Breast epithelium (tissue), 4 donors: ENCODE measurements at regions not wholly inside any gene's neighbourhood (a gene's known extent, or its start where the extent isn't known, plus 50 kb on each side); places are given as distances from the start of the nearest gene placed in this dataset.

Experiments used
- DNase-seq, 2 donors: peaks; one replicate each; pipeline ENCODE4 v3.0.0-alpha.2; 2019; ENCODE audit warnings: low spot score in 2 of 2
- H3K27ac ChIP-seq, 2 donors: fragments of 200-600 bp; sonication (generic) in 1 of 2; one replicate each; pipeline ENCODE4 v1.5.1; 2016 to 2019; ENCODE audit warnings: mild to moderate bottlenecking in 1 of 2
- H3K27me3 ChIP-seq, 2 donors: fragments of 200-600 bp; sonication (generic) in 1 of 2; one replicate each; pipeline versions ENCODE4 v1.5.1 to v1.6.0; 2017 to 2019; ENCODE audit warnings: control low read depth in 1 of 2, mild to moderate bottlenecking in 1 of 2
- H3K36me3 ChIP-seq: fragments of 200-600 bp; one replicate; pipeline ENCODE4 v1.5.1; 2019
- H3K4me1 ChIP-seq, 2 donors: fragments of 200-600 bp; sonication (generic); one replicate each; pipeline ENCODE4 v1.5.1; 2016 to 2019; ENCODE audit warnings: control low read depth in 1 of 2
- H3K4me3 ChIP-seq, 3 donors: fragments of 200-600 bp; sonication (generic); 1 replicate in 2 of 3; 2 replicates in 1 of 3; pipeline ENCODE4 v1.5.1; 2016 to 2019; ENCODE audit warnings: mild to moderate bottlenecking in 3 of 3, moderate library complexity in 2 of 3
- H3K9me3 ChIP-seq, 2 donors: fragments of 200-600 bp; sonication (generic) in 1 of 2; one replicate each; pipeline ENCODE4 v1.5.1; 2016 to 2019; ENCODE audit warnings: control low read depth in 1 of 2
- POLR2A ChIP-seq: fragments of 450-650 bp; IDR thresholded peaks from one replicate; pipeline ENCODE4 v1.6.1; 2016; ENCODE audit warnings: antibody characterized with exemption, mild to moderate bottlenecking, moderate library complexity
- POLR2AphosphoS5 ChIP-seq, 3 donors: sonication (generic); formaldehyde crosslinking; IDR thresholded peaks; one replicate each; pipeline ENCODE4 v1.6.1; 2017; ENCODE audit warnings: antibody characterized with exemption in 3 of 3
- intact Hi-C: fragments of 100-400 bp; cut with DNase I; formaldehyde crosslinking; loops from one replicate; pipeline ENCODE4 v1.15.1; 2023; ENCODE audit warnings: low total_unique reads
- TF ChIP-seq, protein P1 (sequence below), 3 donors: fragments of 450-650 bp; IDR thresholded peaks; one replicate each; pipeline ENCODE4 v1.5.1; 2016 to 2017; ENCODE audit warnings: antibody characterized with exemption in 3 of 3, mild to moderate bottlenecking in 3 of 3, moderate library complexity in 3 of 3

DNA sequence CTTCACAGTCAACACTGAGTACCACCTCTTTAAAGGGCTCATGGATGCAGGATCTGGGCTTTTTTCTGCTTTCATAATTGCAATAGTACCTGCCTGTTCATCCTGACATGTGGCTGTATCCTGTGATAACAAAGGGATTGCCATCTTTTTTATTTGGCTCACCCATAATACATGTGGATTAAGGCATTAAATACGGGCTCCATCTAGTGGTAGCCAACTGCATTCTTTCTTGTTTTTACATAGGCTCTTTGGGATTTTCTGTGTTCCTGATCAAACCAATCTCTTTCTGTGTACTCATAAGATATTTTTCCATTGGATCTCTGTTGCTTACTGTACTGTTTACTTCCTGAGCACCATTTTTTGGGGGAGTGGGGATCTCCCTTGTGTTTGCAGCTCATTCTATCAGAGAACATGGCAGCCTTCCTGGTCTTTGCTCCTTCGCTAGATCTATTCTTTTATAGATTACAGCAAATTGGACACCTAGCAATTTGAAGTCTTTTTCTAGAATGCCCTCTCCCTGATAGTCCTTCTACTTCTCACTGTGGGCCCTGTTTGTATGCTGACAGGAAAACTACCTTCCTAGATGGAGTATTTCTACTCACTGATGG is 723.4 kb upstream of the MDGA2 start:
- Histone ChIP-seq H3K36me3 (no peaks in the 10 kb centered on the region), H3K4me3 (no peak overlapping the region), H3K27me3 (no peaks in the 10 kb centered on the region), H3K4me1 (no peaks in the 10 kb centered on the region), H3K27ac (no peak overlapping the region), H3K9me3 (no peaks in the 10 kb centered on the region)
- intact Hi-C loops: no loop called here
- TF ChIP-seq POLR2AphosphoS5 (IDR thresholded peaks at IDR 0.05) (no peak), POLR2A (no peak)
- TF ChIP-seq, protein P1, sequence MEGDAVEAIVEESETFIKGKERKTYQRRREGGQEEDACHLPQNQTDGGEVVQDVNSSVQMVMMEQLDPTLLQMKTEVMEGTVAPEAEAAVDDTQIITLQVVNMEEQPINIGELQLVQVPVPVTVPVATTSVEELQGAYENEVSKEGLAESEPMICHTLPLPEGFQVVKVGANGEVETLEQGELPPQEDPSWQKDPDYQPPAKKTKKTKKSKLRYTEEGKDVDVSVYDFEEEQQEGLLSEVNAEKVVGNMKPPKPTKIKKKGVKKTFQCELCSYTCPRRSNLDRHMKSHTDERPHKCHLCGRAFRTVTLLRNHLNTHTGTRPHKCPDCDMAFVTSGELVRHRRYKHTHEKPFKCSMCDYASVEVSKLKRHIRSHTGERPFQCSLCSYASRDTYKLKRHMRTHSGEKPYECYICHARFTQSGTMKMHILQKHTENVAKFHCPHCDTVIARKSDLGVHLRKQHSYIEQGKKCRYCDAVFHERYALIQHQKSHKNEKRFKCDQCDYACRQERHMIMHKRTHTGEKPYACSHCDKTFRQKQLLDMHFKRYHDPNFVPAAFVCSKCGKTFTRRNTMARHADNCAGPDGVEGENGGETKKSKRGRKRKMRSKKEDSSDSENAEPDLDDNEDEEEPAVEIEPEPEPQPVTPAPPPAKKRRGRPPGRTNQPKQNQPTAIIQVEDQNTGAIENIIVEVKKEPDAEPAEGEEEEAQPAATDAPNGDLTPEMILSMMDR (IDR thresholded peaks at IDR 0.05): peak in 2 of 3 donors; percentile 36 to 58
- no peak for DNase-seq

DNA sequence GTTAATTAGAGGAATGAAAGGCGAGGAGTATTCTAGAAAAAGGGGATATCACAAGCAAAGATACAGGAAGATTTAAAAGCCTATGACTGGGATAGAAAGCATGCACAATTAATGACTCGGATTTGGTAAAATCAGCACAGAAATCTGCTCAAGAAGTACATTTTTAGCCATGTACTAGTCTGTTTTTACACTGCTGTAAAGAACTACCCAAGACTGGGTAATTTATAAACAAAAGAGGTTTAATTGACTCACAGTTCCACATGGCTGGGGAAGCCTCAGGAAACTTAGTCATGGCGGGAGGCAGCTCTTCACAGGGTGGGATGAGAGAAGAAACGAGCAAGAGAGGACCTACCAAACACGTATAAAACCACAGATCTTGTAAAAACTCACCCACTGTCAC is 716.3 kb upstream of the MDGA2 start:
- H3K4me1 ChIP-seq: no peaks in the 10 kb centered on the region
- H3K36me3 ChIP-seq: no peaks in the 10 kb centered on the region
- H3K27ac ChIP-seq: no peak overlapping the region
- H3K4me3 ChIP-seq: no peak overlapping the region
- no peaks in the 10 kb centered on the region for H3K27me3 ChIP-seq
- no peaks in the 10 kb centered on the region for H3K9me3 ChIP-seq
- intact Hi-C loops: no loop called here
- TF ChIP-seq, protein P1 (IDR thresholded peaks at IDR 0.05): no peak
- no peak for TF ChIP-seq POLR2AphosphoS5 (IDR thresholded peaks at IDR 0.05)
- no peak for TF ChIP-seq POLR2A
- no peak for DNase-seq

DNA sequence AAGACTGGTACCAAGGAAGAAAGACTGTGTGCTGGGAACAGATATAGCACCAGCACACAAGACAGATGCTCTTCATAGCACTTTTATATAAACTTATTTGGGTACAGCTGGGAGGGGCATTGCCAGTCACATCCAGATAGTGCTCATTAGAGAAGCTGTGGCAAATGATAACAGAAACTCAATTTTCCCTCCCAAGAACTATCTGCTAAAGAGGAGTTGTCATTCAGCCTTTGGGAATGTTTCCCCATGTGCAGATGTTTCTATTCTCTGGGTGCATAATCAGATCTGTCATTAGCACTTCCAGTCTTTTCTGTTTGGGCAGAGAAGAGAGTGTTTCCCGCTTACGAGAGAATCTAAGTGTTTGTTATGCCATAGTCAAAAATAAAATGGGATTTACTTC is 714.9 kb upstream of the MDGA2 start:
- Histone ChIP-seq H3K27ac (no peak overlapping the region), H3K27me3 (no peaks in the 10 kb centered on the region), H3K36me3 (no peaks in the 10 kb centered on the region), H3K4me1 (no peaks in the 10 kb centered on the region), H3K9me3 (no peaks in the 10 kb centered on the region), H3K4me3 (no peak overlapping the region)
- DNase-seq: no peak
- intact Hi-C loops: no loop called here
- TF ChIP-seq POLR2A (no peak), POLR2AphosphoS5 (IDR thresholded peaks at IDR 0.05) (no peak)
- TF ChIP-seq, protein P1 (IDR thresholded peaks at IDR 0.05): no peak

DNA sequence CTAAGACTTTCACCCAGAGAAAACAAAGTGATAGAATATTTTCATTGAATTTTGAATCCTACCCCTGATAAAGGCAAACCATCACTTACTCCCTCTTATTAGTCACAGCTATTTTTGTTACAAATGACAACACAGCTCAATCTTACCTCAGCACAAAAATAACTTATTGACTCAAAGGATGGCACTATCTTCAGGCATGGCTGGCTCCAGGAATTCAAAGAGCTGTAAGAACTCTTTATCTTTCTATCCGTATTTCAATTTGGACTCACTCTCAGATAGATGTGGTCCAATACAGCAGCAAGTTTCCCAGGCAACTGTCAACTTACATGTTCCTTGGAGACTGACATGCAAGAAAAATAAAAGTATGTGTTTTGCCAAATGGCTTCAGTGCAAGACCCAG is 709.4 kb upstream of the MDGA2 start:
- TF ChIP-seq, protein P1 (IDR thresholded peaks at IDR 0.05): no peak
- TF ChIP-seq POLR2AphosphoS5 (IDR thresholded peaks at IDR 0.05) (no peak), POLR2A (no peak)
- no peak overlapping the region for H3K4me3 ChIP-seq
- H3K4me1 ChIP-seq: no peaks in the 10 kb centered on the region
- H3K9me3 ChIP-seq: no peaks in the 10 kb centered on the region
- no peak for DNase-seq
- intact Hi-C loops: no loop called here
- H3K27me3 ChIP-seq: no peaks in the 10 kb centered on the region
- H3K27ac ChIP-seq: no peak overlapping the region
- H3K36me3 ChIP-seq: no peaks in the 10 kb centered on the region

DNA sequence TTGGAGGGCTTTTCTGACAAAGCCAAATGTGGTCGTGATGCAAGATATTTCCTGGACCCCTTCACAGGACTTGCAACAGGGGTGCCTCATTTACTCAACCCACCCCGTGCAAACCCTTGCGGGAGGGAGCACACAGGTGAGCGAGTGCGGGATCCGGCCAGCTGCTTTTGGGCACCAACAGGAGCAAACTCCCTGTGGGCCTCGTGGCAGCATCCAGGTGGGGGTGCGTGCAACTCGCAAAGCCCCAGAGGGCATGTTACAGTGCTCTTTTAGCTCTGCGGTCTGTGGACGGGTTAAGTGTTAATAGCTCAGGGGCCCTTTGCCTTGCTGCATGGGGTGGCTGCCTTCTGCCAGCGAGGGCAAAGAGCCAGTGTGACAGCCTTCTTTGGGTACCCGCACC is 707.6 kb upstream of the MDGA2 start:
- Histone ChIP-seq H3K36me3 (no peaks in the 10 kb centered on the region), H3K27ac (no peak overlapping the region), H3K27me3 (no peaks in the 10 kb centered on the region), H3K4me1 (no peaks in the 10 kb centered on the region), H3K4me3 (no peak overlapping the region), H3K9me3 (no peaks in the 10 kb centered on the region)
- TF ChIP-seq, protein P1 (IDR thresholded peaks at IDR 0.05): no peak
- no peak for TF ChIP-seq POLR2AphosphoS5 (IDR thresholded peaks at IDR 0.05)
- no peak for TF ChIP-seq POLR2A
- no peak for DNase-seq
- intact Hi-C loops: no loop called here
